Ishikawa (cell line): ENCODE measurements at regions not wholly inside any gene's neighbourhood (a gene's known extent, or its start where the extent isn't known, plus 50 kb on each side); places are given as distances from the start of the nearest gene placed in this dataset.

Experiments used
- CEBPB ChIP-seq: IDR thresholded peaks from 2 replicates; pipeline ENCODE4 v1.6.1; 2012
- CREB1 ChIP-seq: IDR thresholded peaks from 2 replicates; pipeline ENCODE4 v1.6.1; 2012; ENCODE audit warnings: low read depth
- EP300 ChIP-seq: IDR thresholded peaks from 2 replicates; pipeline ENCODE4 v1.6.1; 2012; ENCODE audit warnings: borderline replicate concordance
- FOXM1 ChIP-seq: IDR thresholded peaks from 2 replicates; pipeline ENCODE4 v1.6.1; 2012; ENCODE audit warnings: low read depth, borderline replicate concordance
- NFIC ChIP-seq: IDR thresholded peaks from 2 replicates; pipeline ENCODE4 v1.6.1; 2012
- RAD21 ChIP-seq: IDR thresholded peaks from 2 replicates; pipeline ENCODE4 v1.6.1; 2012; ENCODE audit warnings: low read depth
- TAF1 ChIP-seq: IDR thresholded peaks from 2 replicates; pipeline ENCODE4 v1.6.1; 2012; ENCODE audit warnings: low read depth, mild to moderate bottlenecking
- TCF12 ChIP-seq: IDR thresholded peaks from 2 replicates; pipeline ENCODE4 v1.6.1; 2012; ENCODE audit warnings: low read depth
- YY1 ChIP-seq: IDR thresholded peaks from 2 replicates; pipeline ENCODE4 v1.6.1; 2012; ENCODE audit warnings: low read depth
- ZBTB7A ChIP-seq: IDR thresholded peaks from 2 replicates; pipeline ENCODE4 v1.6.1; 2012; ENCODE audit warnings: low read depth
- TF ChIP-seq, protein P1 (sequence below): IDR thresholded peaks from 2 replicates; pipeline ENCODE4 v1.6.1; 2012; ENCODE audit warnings: low read depth, mild to moderate bottlenecking
- TF ChIP-seq, protein P2 (sequence below): IDR thresholded peaks from 2 replicates; pipeline ENCODE4 v1.6.1; 2012
- TF ChIP-seq, protein P3 (sequence below): IDR thresholded peaks from 2 replicates; pipeline ENCODE4 v1.6.1; 2012

DNA sequence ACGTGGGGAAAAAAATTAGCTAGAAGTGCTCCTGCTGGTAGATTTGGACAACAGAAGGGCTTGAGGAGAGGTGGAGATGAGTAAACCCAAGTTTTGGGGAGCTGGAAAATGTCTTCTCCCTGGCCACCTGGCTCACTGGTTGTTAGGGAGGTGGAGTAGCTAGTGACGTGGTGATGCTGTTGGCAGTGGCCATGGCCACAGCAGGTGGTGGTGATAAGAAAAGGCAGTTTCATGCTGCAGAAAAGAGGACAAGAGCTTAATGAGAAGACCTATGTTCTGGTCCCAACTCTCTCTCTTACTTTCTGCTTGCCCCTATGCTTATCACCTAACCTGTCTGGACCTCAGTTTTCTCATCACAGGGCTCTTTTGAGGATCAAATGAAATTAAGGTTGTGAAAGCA, 223.5 kb upstream of the N4BP1 start:
- TF ChIP-seq CREB1 (no peak), CEBPB (no peak), RAD21 (no peak), NFIC (no peak), EP300 (no peak), YY1 (no peak), TAF1 (no peak), FOXM1 (no peak), ZBTB7A (no peak), TCF12 (no peak)
- TF ChIP-seq, protein P1, sequence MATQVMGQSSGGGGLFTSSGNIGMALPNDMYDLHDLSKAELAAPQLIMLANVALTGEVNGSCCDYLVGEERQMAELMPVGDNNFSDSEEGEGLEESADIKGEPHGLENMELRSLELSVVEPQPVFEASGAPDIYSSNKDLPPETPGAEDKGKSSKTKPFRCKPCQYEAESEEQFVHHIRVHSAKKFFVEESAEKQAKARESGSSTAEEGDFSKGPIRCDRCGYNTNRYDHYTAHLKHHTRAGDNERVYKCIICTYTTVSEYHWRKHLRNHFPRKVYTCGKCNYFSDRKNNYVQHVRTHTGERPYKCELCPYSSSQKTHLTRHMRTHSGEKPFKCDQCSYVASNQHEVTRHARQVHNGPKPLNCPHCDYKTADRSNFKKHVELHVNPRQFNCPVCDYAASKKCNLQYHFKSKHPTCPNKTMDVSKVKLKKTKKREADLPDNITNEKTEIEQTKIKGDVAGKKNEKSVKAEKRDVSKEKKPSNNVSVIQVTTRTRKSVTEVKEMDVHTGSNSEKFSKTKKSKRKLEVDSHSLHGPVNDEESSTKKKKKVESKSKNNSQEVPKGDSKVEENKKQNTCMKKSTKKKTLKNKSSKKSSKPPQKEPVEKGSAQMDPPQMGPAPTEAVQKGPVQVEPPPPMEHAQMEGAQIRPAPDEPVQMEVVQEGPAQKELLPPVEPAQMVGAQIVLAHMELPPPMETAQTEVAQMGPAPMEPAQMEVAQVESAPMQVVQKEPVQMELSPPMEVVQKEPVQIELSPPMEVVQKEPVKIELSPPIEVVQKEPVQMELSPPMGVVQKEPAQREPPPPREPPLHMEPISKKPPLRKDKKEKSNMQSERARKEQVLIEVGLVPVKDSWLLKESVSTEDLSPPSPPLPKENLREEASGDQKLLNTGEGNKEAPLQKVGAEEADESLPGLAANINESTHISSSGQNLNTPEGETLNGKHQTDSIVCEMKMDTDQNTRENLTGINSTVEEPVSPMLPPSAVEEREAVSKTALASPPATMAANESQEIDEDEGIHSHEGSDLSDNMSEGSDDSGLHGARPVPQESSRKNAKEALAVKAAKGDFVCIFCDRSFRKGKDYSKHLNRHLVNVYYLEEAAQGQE: no peak
- TF ChIP-seq, protein P2, sequence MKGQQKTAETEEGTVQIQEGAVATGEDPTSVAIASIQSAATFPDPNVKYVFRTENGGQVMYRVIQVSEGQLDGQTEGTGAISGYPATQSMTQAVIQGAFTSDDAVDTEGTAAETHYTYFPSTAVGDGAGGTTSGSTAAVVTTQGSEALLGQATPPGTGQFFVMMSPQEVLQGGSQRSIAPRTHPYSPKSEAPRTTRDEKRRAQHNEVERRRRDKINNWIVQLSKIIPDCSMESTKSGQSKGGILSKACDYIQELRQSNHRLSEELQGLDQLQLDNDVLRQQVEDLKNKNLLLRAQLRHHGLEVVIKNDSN: no peak
- TF ChIP-seq, protein P3, sequence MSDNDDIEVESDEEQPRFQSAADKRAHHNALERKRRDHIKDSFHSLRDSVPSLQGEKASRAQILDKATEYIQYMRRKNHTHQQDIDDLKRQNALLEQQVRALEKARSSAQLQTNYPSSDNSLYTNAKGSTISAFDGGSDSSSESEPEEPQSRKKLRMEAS: no peak
